Choroid plexus epithelial cell (primary cell): ENCODE measurements at regions not wholly inside any gene's neighbourhood (a gene's known extent, or its start where the extent isn't known, plus 50 kb on each side); places are given as distances from the start of the nearest gene placed in this dataset.
"Not testable (repeated sequence)": the region's sequence is repeated elsewhere in the genome, so short reads cannot be mapped to it uniquely, and the experiment has no call there.

Experiments
- DNase-seq: peaks from one replicate; pipeline ENCODE4 v3.0.0-alpha.2; 2010; ENCODE audit warnings: low read depth
- H3K4me3 ChIP-seq: 2 replicates; pipeline ENCODE4 v1.5.1; 2011; ENCODE audit warnings: low read depth, mild to moderate bottlenecking, control low read depth, low read length, moderate library complexity
- CTCF ChIP-seq: conservative IDR thresholded peaks from 2 replicates; pipeline ENCODE4 v1.5.1; 2011; ENCODE audit warnings: low read depth, mild to moderate bottlenecking, control low read depth, inconsistent platforms, low read length, moderate library complexity

DNA sequence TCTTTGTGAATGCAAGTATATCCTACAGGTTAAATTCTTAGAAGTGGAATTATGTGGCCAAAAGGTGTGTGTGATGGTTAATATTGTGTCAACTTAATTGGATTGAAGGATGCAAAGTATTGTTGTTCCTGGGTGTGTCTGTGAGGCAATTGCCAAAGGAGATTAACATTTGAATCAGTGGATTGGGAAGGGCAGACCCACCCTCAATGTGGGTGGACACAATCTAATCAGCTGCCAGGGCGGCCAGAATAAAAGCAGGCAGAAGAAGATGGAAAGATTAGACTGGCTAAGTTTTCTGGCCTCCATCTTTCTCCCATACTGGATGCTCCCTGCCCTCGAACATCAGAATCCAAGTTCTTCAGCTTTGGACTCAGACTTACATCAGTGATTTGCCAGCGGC lies 76.2 kb upstream of the GBA3 start:
- no peak overlapping the region for H3K4me3 ChIP-seq
- DNase-seq, result no peak
- no peak for TF ChIP-seq CTCF

DNA sequence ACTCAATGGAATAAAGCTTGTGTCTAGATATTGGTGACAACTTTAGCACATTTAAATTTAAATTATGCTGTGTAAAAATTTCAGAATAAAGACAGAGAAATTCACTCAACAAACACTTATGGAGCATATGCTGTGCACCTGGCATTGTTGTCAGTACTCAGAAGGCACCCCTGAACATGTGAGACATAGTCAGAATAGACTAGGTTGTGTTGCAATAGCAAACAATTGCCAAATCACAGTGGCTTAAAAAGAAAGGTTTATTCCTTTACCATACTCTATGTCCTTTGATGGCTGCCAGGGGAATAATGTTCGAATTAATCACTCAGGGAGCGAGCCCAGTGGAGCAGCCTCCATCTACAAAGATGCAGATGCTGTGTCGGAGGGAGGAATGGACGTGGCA lies 72.6 kb upstream of the GBA3 start:
- not testable (repeated sequence) for DNase-seq, H3K4me3 ChIP-seq

GRCh38 chr4:22621970-22622369 lies 70.8 kb upstream of the GBA3 start:
- not testable (repeated sequence) for H3K4me3 ChIP-seq, DNase-seq

DNA sequence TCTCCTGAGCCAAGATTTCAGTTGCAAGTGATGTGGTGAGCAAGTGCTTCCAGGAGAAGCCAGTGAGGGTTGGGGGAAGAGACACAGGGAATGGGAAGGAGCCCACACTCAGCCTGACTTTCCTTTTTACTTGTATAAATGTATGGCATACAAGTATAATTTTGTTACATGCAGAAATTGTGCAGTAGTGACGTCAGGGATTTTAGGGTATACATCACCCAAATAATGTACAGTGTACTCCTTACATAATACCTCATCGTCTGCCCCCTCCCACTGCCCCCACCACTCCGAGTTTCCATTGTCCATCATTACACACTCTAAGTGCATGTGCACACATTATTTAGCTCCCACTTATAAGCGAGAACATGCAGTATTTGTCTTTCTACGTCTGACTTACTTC lies 68.7 kb upstream of the GBA3 start:
- not testable (repeated sequence) for H3K4me3 ChIP-seq

DNA sequence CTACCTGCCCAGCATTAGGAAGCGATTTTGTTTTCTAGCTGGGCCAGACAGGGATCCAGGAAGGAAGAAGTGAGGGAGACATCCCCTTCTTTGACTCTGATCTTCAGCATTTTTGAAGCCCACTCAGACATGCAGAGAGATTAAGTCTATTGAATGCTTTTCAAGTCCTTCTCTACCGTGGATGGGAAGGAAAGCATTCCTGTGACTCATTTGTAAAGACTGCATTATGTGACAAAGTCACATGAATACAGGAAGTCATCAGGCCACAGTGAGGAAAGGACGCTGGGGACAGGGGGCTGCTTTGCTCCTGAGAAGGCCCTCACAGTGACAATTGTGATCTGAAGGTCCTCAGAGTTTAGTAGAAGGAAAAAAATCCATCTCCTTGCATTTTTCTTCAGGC lies 67.4 kb upstream of the GBA3 start:
- no peak overlapping the region for H3K4me3 ChIP-seq
- DNase-seq, result no peak
- no peak for TF ChIP-seq CTCF

More for the DNA sequence above, 68.7 kb upstream of the GBA3 start:
- not testable (repeated sequence) for DNase-seq

DNA sequence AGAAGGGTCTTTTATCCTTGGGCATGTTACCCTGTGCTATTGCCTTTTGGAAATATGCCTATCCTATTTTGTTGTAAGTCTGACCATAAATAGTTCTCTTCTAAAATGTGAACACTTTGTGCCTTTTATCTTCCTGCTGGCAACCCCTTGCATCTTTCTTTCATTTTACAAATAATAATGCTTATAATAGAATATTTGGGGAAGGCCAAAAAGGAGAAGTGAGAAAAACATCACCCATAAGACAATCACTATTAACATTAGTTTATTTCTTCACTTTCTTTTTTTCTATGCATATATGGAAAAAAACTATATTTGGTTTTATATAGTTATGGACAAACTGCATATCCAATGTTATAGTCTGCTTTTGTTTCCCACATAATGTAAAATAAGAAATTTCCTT lies 64.9 kb upstream of the GBA3 start:
- not testable (repeated sequence) for H3K4me3 ChIP-seq, DNase-seq

DNA sequence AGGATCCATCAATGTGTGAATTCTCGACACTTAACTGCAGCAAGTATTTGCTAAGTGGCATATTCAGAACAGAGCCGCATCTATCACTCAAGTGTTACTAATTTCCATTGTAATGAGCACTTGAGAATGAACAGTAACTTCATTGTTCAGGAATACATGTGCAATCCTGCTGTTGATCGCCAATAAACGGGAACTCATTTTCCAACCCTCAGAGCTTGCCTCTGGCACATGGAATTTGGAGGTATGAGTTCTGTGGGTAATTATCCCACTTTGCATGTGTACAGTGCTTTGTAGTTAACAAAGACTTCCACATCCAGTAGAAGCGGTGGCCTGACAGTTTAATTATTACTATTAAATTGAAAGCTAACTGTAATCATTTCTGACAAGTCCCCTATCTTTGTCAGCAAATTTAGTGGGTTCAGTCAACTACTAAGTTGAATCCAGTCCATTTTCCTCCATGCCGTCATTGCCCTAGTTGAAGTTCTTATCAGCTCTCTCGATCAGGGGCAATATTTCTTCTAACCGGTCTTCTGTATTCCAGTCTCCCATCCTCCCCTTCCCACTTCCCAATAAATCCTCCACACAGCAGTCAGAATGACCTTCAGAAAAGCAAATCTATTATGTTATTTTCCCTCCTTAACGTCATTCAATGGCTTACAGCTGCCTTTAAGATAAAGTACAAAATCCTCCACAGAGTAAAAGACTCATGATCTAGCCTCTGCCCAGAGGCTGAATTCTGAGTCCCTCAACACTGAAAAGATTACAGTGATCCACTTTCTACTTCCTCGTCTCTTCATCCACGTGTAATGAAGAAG lies 62.4 kb upstream of the GBA3 start:
- DNase-seq, H3K4me3 ChIP-seq: not testable (repeated sequence)

DNA sequence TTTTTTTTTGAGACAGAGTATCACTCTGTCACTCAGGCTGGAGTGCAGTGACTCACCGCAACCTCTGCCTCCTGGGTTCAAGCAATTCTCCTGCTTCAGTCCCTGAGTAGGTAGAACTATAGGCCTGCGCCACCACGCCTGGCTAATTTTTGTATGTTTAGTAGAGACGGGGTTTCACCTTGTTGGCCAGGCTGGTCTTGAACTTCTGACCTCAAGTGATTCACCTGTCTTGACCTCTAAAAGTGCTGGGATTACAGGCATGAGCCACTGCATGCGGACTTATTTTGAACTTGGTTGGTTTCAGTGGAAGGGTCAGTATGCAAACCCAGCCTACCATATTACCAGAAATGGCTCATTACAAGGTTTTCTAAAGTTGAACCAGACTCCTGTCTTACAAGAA lies 61.6 kb upstream of the GBA3 start:
- not testable (repeated sequence) for DNase-seq, H3K4me3 ChIP-seq

DNA sequence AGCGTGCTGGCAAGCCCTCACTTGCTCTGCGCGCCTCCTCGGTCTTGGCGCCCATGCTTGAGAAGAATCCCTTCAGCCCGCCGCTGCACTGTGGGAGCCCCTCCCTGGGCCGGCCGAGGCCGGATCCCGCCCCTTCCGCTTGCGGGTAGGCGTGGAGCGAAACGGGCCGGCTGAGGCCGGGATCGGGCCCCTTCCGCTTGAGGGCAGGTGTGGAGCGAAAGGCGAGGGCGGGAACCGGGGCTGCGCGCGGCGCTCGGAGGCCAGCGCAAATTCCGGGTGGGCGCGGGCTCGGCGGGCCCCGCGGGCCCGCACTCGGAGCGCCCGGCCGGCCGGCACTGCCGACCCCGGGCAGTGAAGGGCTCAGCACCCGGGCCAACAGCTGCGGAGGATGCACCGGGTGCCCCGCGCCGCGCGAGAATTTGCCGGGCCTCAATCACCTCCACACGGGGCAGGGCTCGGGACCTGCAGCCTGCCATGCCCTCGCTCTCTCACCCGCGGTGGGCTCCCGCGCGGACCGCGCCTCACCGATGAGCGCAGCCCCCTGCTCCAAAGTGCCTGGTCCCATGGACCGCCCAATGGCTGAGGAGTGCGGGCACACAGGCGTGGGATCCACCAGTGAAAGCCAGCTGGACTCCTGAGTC lies 58.1 kb upstream of the GBA3 start:
- TF ChIP-seq CTCF, result no peak
- no peak for DNase-seq
- no peak overlapping the region for H3K4me3 ChIP-seq

DNA sequence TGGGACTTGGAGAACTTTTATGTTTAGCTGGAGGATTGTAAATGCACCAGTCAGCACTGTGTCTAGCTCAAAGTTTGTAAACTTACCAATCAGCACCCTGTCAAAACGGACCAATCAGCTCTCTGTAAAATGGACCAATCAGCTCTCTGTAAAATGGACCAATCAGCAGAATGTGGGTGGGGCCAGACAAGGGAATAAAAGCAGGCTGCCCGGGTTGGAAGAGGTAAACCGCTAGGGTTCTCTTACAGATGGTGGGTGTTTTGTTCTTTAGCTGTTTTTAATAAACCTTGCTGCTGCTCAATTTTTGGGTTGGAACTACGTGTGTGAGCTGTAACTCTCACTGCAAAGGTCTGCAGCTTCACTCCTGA lies 57.6 kb upstream of the GBA3 start:
- not testable (repeated sequence) for H3K4me3 ChIP-seq, DNase-seq

GRCh38 chr4:22635692-22636091 lies 57.0 kb upstream of the GBA3 start:
- no peak for TF ChIP-seq CTCF
- DNase-seq, result no peak
- no peak overlapping the region for H3K4me3 ChIP-seq
